ENCODE measurements at regions not wholly inside any gene's neighbourhood (a gene's known extent, or its start where the extent isn't known, plus 50 kb on each side); places are given as distances from the start of the nearest gene placed in this dataset.

- no peak overlapping the region for H2AFZ ChIP-seq (ENCODE audit: low read length)
- no CpG with 5 or more reads among the region's 6 CpGs for WGBS (ENCODE audit: extremely low coverage, insufficient read length, low lambda C conversion rate)
Measured at GRCh38 chr6:144921206-144921975, 636.3 kb downstream of the UTRN start.

More at GRCh38 chr6:144921206-144921975, 636.3 kb downstream of the UTRN start:
- no peaks in the 10 kb centered on the region for H4K20me1 ChIP-seq (ENCODE audit: control insufficient read depth, insufficient read depth, insufficient read length)
- H3K4me1 ChIP-seq (ENCODE audit: insufficient read depth, low read length) = peaks cover 3% of the 10 kb centered on the region
- Mint-ChIP-seq H3K4me1 (peaks cover 24 to 29% of the 10 kb centered on the region in 2 experiments), H3K36me3 (ENCODE audit: insufficient read depth in 1 of 3, low read depth in 3 of 3) (peaks cover 8 to 23% (median 23%) of the 10 kb centered on the region in 3 experiments), H3K27ac (no peak overlapping the region), H3K9me3 (peaks cover 0 to 5% of the 10 kb centered on the region in 2 experiments), H3K4me3 (no peak overlapping the region), H3K27me3 (ENCODE audit: low read depth) (peaks cover 6% of the 10 kb centered on the region)
- no peak overlapping the region for H3K18ac ChIP-seq (ENCODE audit: insufficient read length, low read depth, low read length)
- no peak overlapping the region for H2AK5ac ChIP-seq (ENCODE audit: insufficient read length, low read length)
- no peak overlapping the region for H2BK5ac ChIP-seq (ENCODE audit: insufficient read length, low read length)
- no peak overlapping the region for H3K9ac ChIP-seq (ENCODE audit: extremely low read depth, insufficient read length, low read length)
- no peaks in the 10 kb centered on the region for H3K27me3 ChIP-seq (ENCODE audit: insufficient read depth, low read length)
- no peaks in the 10 kb centered on the region for H3K79me1 ChIP-seq (ENCODE audit: insufficient read depth, low read depth, low read length, poor library complexity, severe bottlenecking)
- no peaks in the 10 kb centered on the region for H3K79me2 ChIP-seq (ENCODE audit: insufficient read depth, low read length)
- TF ChIP-seq, protein P1, sequence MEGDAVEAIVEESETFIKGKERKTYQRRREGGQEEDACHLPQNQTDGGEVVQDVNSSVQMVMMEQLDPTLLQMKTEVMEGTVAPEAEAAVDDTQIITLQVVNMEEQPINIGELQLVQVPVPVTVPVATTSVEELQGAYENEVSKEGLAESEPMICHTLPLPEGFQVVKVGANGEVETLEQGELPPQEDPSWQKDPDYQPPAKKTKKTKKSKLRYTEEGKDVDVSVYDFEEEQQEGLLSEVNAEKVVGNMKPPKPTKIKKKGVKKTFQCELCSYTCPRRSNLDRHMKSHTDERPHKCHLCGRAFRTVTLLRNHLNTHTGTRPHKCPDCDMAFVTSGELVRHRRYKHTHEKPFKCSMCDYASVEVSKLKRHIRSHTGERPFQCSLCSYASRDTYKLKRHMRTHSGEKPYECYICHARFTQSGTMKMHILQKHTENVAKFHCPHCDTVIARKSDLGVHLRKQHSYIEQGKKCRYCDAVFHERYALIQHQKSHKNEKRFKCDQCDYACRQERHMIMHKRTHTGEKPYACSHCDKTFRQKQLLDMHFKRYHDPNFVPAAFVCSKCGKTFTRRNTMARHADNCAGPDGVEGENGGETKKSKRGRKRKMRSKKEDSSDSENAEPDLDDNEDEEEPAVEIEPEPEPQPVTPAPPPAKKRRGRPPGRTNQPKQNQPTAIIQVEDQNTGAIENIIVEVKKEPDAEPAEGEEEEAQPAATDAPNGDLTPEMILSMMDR (conservative IDR thresholded peaks at IDR 0.05) = no peak
- H3K4me2 ChIP-seq (ENCODE audit: insufficient read depth, insufficient read length, low read length) = no peak overlapping the region
- H3K56ac ChIP-seq (ENCODE audit: insufficient read length, low read depth, low read length) = no peak overlapping the region
- no peak overlapping the region for H3K27ac ChIP-seq (ENCODE audit: insufficient read length, low read depth, low read length)
- no peak overlapping the region for H2BK12ac ChIP-seq (ENCODE audit: insufficient read length, low read depth, low read length)
- peaks cover 5% of the 10 kb centered on the region for H3K9me3 ChIP-seq (ENCODE audit: control insufficient read depth, low read depth, low read length)
- H4K8ac ChIP-seq (replicated peaks; ENCODE audit: insufficient read length, low read depth, low read length) = no peak overlapping the region
- H4K5ac ChIP-seq (ENCODE audit: insufficient read length, low read depth, low read length) = no peak overlapping the region
- H4K91ac ChIP-seq (ENCODE audit: insufficient read length, low read depth, low read length) = no peak overlapping the region
- H2BK20ac ChIP-seq (ENCODE audit: low read depth, low read length, poor library complexity, severe bottlenecking) = no peak overlapping the region
- no peak overlapping the region for H3T11ph ChIP-seq (ENCODE audit: low read length)
- H2BK120ac ChIP-seq (ENCODE audit: low read depth, low read length, poor library complexity, severe bottlenecking) = no peak overlapping the region
- no peak overlapping the region for H2BK15ac ChIP-seq (ENCODE audit: low read depth, low read length)
- H3K23ac ChIP-seq (ENCODE audit: insufficient read length, low read depth, low read length) = no peak overlapping the region
- H3K4ac ChIP-seq (ENCODE audit: low read depth, low read length) = no peak overlapping the region
- no peak overlapping the region for H3K14ac ChIP-seq (ENCODE audit: insufficient read depth, low read length)
- no peaks in the 10 kb centered on the region for H3K23me2 ChIP-seq (ENCODE audit: insufficient read length, low read depth, low read length, poor library complexity, severe bottlenecking)
- DNase-seq = no peak

Data from H9 (cell line).